DND-41 (cell line): ENCODE measurements at regions not wholly inside any gene's neighbourhood (a gene's known extent, or its start where the extent isn't known, plus 50 kb on each side); places are given as distances from the start of the nearest gene placed in this dataset.

Experiments used
- ATAC-seq: fragments of 200-7000 bp; cut with Tn5 transposase; 3 replicates; pipeline ENCODE4 v1.9.1; 2021; ENCODE audit warnings: low read depth; ENCODE audit not compliant: insufficient read depth
- DNase-seq: peaks from one replicate; pipeline ENCODE4 v3.0.0-alpha.2; 2020
- H2AFZ ChIP-seq: 2 replicates; pipeline ENCODE4 v1.6.0; 2012; ENCODE audit warnings: low read depth, low read length
- H3K27ac ChIP-seq: 2 replicates; pipeline ENCODE4 v1.5.1; 2012; ENCODE audit warnings: low read length, inconsistent platforms
- H3K27me3 ChIP-seq: fragments of 200-600 bp; sonication (generic); 2 replicates; pipeline ENCODE4 v1.6.0; 2012; ENCODE audit warnings: low read length, mild to moderate bottlenecking, inconsistent platforms; ENCODE audit not compliant: insufficient read depth, poor library complexity
- H3K36me3 ChIP-seq: 2 replicates; pipeline ENCODE4 v1.5.1; 2012; ENCODE audit warnings: low read length, inconsistent platforms; ENCODE audit not compliant: insufficient read depth
- H3K4me1 ChIP-seq: 2 replicates; pipeline ENCODE4 v1.5.1; 2012; ENCODE audit warnings: mild to moderate bottlenecking, low read length; ENCODE audit not compliant: insufficient read depth
- H3K4me2 ChIP-seq: 2 replicates; pipeline ENCODE4 v1.6.0; 2012; ENCODE audit warnings: mild to moderate bottlenecking, moderate library complexity, low read length, inconsistent platforms; ENCODE audit not compliant: insufficient read depth
- H3K4me3 ChIP-seq, 2 experiments: fragments of 200-600 bp in 1 of 2; shearing (Covaris generic) in 1 of 2; 2 replicates each; pipeline ENCODE4 v1.5.1; 2012 to 2016; ENCODE audit warnings: inconsistent platforms in 2 of 2, low read length in 2 of 2, mild to moderate bottlenecking in 2 of 2, low read depth in 1 of 2, moderate library complexity in 1 of 2
- H3K79me2 ChIP-seq: 2 replicates; pipeline ENCODE4 v1.6.0; 2012; ENCODE audit warnings: low read length, inconsistent platforms; ENCODE audit not compliant: insufficient read depth
- H3K9ac ChIP-seq: 2 replicates; pipeline ENCODE4 v1.6.0; 2012; ENCODE audit warnings: low read depth, mild to moderate bottlenecking, inconsistent platforms, low read length, moderate library complexity
- H3K9me3 ChIP-seq: 2 replicates; pipeline ENCODE4 v1.5.1; 2012; ENCODE audit warnings: low read length, moderate library complexity, mild to moderate bottlenecking, inconsistent platforms; ENCODE audit not compliant: insufficient read depth, severe bottlenecking
- H4K20me1 ChIP-seq: 2 replicates; pipeline ENCODE4 v1.6.0; 2012; ENCODE audit warnings: low read length; ENCODE audit not compliant: insufficient read depth
- CTCF ChIP-seq: IDR thresholded peaks from 2 replicates; pipeline ENCODE4 v1.5.1; 2012; ENCODE audit warnings: borderline replicate concordance, low read length, moderate library complexity, mild to moderate bottlenecking; ENCODE audit not compliant: poor library complexity, severe bottlenecking; ENCODE audit errors: extremely low read depth
- EZH2 ChIP-seq: IDR thresholded peaks from 3 replicates; pipeline ENCODE4 v1.6.1; 2012; ENCODE audit warnings: borderline replicate concordance, low read depth, mild to moderate bottlenecking, moderate library complexity, low read length, inconsistent platforms; ENCODE audit not compliant: severe bottlenecking

- H3K4me3 ChIP-seq: no peak overlapping the region
- no peak overlapping the region for H3K4me2 ChIP-seq
- DNase-seq (no peak), ATAC-seq (no peak)
- H3K79me2 ChIP-seq: no peaks in the 10 kb centered on the region
- H2AFZ ChIP-seq: no peak overlapping the region
- H3K36me3 ChIP-seq: no peaks in the 10 kb centered on the region
- H3K9me3 ChIP-seq: no peaks in the 10 kb centered on the region
- no peaks in the 10 kb centered on the region for H4K20me1 ChIP-seq
- H3K27me3 ChIP-seq: no peaks in the 10 kb centered on the region
- H3K27ac ChIP-seq: no peak overlapping the region
- no peak for TF ChIP-seq CTCF
- no peak for TF ChIP-seq EZH2
- H3K4me1 ChIP-seq: no peaks in the 10 kb centered on the region
- H3K9ac ChIP-seq: no peak overlapping the region
These were observed 265.4 kb downstream of the EN1 start for GRCh38 chr2:118582058-118582457.

- no peak overlapping the region for H3K4me3 ChIP-seq
- no peak for ATAC-seq
- H3K36me3 ChIP-seq: no peaks in the 10 kb centered on the region
- no peaks in the 10 kb centered on the region for H3K9me3 ChIP-seq
- no peaks in the 10 kb centered on the region for H4K20me1 ChIP-seq
- H3K27me3 ChIP-seq: no peaks in the 10 kb centered on the region
- DNase-seq: no peak
- H2AFZ ChIP-seq: no peak overlapping the region
- no peak overlapping the region for H3K4me2 ChIP-seq
- TF ChIP-seq EZH2 (no peak), CTCF (no peak)
- no peaks in the 10 kb centered on the region for H3K4me1 ChIP-seq
- no peaks in the 10 kb centered on the region for H3K79me2 ChIP-seq
- H3K27ac ChIP-seq: no peak overlapping the region
- H3K9ac ChIP-seq: no peak overlapping the region
These were observed 266.8 kb downstream of the EN1 start for GRCh38 chr2:118580651-118581050.

GRCh38 chr2:118580107-118580506 is 267.3 kb downstream of the EN1 start:
- DNase-seq (no peak), ATAC-seq (no peak)
- no peaks in the 10 kb centered on the region for H3K27me3 ChIP-seq
- no peak overlapping the region for H3K4me2 ChIP-seq
- H2AFZ ChIP-seq: no peak overlapping the region
- TF ChIP-seq EZH2 (no peak), CTCF (no peak)
- H3K4me1 ChIP-seq: no peaks in the 10 kb centered on the region
- no peak overlapping the region for H3K4me3 ChIP-seq
- no peak overlapping the region for H3K9ac ChIP-seq
- H3K36me3 ChIP-seq: no peaks in the 10 kb centered on the region
- H4K20me1 ChIP-seq: no peaks in the 10 kb centered on the region
- H3K9me3 ChIP-seq: no peaks in the 10 kb centered on the region
- no peak overlapping the region for H3K27ac ChIP-seq
- no peaks in the 10 kb centered on the region for H3K79me2 ChIP-seq

- DNase-seq (no peak), ATAC-seq (no peak)
- no peak for TF ChIP-seq EZH2
- TF ChIP-seq CTCF: no peak
- no peak overlapping the region for H3K9ac ChIP-seq
- no peaks in the 10 kb centered on the region for H3K4me1 ChIP-seq
- no peaks in the 10 kb centered on the region for H3K27me3 ChIP-seq
- H3K4me3 ChIP-seq: no peak overlapping the region
- no peaks in the 10 kb centered on the region for H3K9me3 ChIP-seq
- H3K79me2 ChIP-seq: no peaks in the 10 kb centered on the region
- H3K36me3 ChIP-seq: no peaks in the 10 kb centered on the region
- H2AFZ ChIP-seq: no peak overlapping the region
- H4K20me1 ChIP-seq: no peaks in the 10 kb centered on the region
- H3K4me2 ChIP-seq: no peak overlapping the region
- H3K27ac ChIP-seq: no peak overlapping the region
These were observed 270.2 kb downstream of the EN1 start for GRCh38 chr2:118577202-118577601.
